ENCODE measurements at regions not wholly inside any gene's neighbourhood (a gene's known extent, or its start where the extent isn't known, plus 50 kb on each side); places are given as distances from the start of the nearest gene placed in this dataset.
"Not testable (repeated sequence)": the region's sequence is repeated elsewhere in the genome, so short reads cannot be mapped to it uniquely, and the experiment has no call there.

DNA sequence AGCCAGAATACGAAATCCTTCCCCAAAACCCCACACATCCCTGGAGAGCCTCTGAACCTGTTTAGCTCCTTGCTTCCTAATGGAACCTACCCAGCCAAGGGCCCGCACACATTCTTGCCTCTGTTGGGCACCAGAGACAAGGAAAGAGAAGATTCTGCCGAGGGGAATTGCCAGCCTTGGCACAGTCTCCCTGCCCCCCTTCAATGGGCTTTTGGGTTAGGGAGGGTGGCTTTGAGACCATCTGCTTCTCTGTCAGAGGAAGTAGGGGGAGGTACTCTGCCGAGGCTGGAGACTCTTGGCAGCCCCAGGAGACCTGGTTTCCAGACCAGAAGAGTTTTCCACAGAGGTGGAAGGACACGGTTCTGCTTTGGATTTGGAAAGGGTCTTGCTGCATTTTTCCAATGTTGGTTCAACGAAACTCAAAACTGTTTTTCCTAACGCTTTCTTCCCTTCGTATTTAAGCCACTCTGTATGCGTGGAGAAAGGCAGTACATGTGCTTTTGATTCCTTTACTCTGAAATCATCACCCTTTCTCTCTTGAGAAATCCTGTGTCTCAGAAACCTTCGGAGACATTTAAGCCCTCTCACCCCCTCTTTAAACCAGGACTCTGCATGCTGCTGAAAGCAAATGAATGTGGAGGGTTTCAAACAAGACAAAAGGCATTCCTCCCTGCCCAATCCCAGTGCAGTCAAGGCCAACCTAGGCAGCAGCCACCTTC is 78.8 kb upstream of the PRR23C start:
- Histone ChIP-seq H3K4me1 (peaks cover 0 to 25% (median 9%) of the 10 kb centered on the region in 4 donors), H3K36me3 (no peaks in the 10 kb centered on the region), H3K4me3 (no peak overlapping the region), H3K27me3 (no peaks in the 10 kb centered on the region), H3K27ac (no peak overlapping the region), H3K9me3 (no peaks in the 10 kb centered on the region)
- WGBS (ENCODE audit: insufficient coverage, low coverage, low lambda C conversion rate, missing lambda C conversion rate), result 80% methylated on average over 10 of the region's 10 CpGs
- no peak for DNase-seq
- no peak for TF ChIP-seq POLR2A (IDR thresholded peaks at IDR 0.05)
- TF ChIP-seq, protein P1, sequence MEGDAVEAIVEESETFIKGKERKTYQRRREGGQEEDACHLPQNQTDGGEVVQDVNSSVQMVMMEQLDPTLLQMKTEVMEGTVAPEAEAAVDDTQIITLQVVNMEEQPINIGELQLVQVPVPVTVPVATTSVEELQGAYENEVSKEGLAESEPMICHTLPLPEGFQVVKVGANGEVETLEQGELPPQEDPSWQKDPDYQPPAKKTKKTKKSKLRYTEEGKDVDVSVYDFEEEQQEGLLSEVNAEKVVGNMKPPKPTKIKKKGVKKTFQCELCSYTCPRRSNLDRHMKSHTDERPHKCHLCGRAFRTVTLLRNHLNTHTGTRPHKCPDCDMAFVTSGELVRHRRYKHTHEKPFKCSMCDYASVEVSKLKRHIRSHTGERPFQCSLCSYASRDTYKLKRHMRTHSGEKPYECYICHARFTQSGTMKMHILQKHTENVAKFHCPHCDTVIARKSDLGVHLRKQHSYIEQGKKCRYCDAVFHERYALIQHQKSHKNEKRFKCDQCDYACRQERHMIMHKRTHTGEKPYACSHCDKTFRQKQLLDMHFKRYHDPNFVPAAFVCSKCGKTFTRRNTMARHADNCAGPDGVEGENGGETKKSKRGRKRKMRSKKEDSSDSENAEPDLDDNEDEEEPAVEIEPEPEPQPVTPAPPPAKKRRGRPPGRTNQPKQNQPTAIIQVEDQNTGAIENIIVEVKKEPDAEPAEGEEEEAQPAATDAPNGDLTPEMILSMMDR (IDR thresholded peaks at IDR 0.05), result no peak
- intact Hi-C loops (cut with DNase I), result no loop called here
- ATAC-seq, result no peak

DNA sequence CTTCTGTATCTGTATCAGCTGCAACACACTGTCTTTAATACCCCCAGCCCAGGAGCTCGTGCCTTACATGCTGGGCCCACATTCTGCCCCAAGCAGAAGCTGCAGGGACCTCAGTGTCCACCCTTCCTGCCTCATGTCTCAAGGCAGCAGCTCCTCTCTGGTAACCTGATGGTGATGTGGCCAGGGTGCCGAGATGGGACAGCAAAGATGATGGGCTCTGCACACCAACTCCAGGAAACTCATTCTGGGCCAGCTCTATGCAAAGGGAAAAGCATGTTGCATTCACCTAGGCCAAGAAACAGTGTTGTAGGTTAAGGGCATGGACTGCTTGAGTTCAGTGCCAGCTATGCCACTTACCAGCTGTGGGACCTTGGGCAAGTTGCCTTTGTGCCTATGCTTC is 79.5 kb upstream of the PRR23C start:
- 56% methylated on average over 2 of the region's 2 CpGs for WGBS (ENCODE audit: insufficient coverage, low coverage, low lambda C conversion rate, missing lambda C conversion rate)
- H3K4me1 ChIP-seq, result peaks cover 0 to 25% (median 9%) of the 10 kb centered on the region in 4 donors
- no peaks in the 10 kb centered on the region for H3K36me3 ChIP-seq
- no peak for DNase-seq
- intact Hi-C loops (cut with DNase I), result no loop called here
- no peak for ATAC-seq
- H3K27ac ChIP-seq, result no peak overlapping the region
- no peaks in the 10 kb centered on the region for H3K9me3 ChIP-seq
- no peaks in the 10 kb centered on the region for H3K27me3 ChIP-seq
- no peak overlapping the region for H3K4me3 ChIP-seq
- no peak for TF ChIP-seq POLR2A (IDR thresholded peaks at IDR 0.05)
- TF ChIP-seq, protein P1 (IDR thresholded peaks at IDR 0.05), result no peak

DNA sequence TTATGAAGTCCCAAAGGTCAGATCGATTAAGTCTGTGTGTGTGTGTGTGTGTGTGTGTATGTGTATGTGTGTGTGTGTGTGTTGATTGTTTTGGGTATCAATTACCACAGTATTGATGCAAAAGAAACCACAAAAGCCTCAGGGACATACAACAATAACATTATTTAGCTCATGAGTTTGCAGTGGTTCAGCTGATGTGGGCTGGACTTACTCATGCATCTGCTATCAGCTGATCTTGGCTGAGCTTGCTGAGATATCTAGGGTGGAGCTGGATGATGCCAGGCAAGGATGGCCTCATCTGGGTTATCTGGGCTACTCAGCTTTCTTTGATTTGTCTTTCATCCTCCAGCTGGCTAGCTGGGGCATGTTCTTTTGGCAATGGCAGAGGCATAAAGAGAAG is 82.4 kb upstream of the PRR23C start:
- no peak for TF ChIP-seq POLR2A (IDR thresholded peaks at IDR 0.05)
- TF ChIP-seq, protein P1 (IDR thresholded peaks at IDR 0.05), result no peak
- peak in 1 of 4 donors; percentile 72 for ATAC-seq

DNA sequence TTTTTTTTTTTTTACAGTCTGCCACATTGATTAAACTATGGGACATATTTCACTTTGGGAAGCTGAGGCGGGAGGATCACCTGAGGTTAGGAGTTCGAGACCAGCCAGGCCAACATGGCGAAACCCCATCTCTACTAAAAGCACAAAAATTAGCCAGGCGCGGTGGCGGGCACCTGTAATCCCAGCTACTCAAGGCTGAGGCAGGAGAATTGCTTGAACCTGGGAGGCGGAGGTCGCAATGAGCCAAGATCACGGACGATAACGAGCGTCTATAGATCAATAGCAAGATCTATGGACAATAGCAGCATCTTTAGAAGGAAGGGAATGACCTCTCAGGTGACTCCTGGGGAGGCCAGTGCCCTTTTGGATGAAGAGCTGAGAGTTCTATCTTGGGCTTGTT is 82.9 kb upstream of the PRR23C start:
- intact Hi-C loops (cut with DNase I); ATAC-seq; H3K36me3 ChIP-seq; H3K27me3 ChIP-seq; H3K4me1 ChIP-seq; H3K27ac ChIP-seq; H3K4me3 ChIP-seq; H3K9me3 ChIP-seq; DNase-seq: not testable (repeated sequence)
- WGBS (ENCODE audit: insufficient coverage, low coverage, low lambda C conversion rate, missing lambda C conversion rate), result 91% methylated on average over 12 of the region's 12 CpGs

More for the DNA sequence above, 82.4 kb upstream of the PRR23C start:
- intact Hi-C loops (cut with DNase I), result no loop called here
- H3K4me1 ChIP-seq, result peaks cover 0 to 7% (median under 1%) of the 10 kb centered on the region in 4 donors
- 40% methylated on average over 1 of the region's 1 CpG for WGBS (ENCODE audit: insufficient coverage, low coverage, low lambda C conversion rate, missing lambda C conversion rate)
- no peak for DNase-seq
- H3K27ac ChIP-seq, result no peak overlapping the region
- no peak overlapping the region for H3K4me3 ChIP-seq
- H3K36me3 ChIP-seq, result no peaks in the 10 kb centered on the region
- H3K27me3 ChIP-seq, result no peaks in the 10 kb centered on the region
- H3K9me3 ChIP-seq, result no peaks in the 10 kb centered on the region

DNA sequence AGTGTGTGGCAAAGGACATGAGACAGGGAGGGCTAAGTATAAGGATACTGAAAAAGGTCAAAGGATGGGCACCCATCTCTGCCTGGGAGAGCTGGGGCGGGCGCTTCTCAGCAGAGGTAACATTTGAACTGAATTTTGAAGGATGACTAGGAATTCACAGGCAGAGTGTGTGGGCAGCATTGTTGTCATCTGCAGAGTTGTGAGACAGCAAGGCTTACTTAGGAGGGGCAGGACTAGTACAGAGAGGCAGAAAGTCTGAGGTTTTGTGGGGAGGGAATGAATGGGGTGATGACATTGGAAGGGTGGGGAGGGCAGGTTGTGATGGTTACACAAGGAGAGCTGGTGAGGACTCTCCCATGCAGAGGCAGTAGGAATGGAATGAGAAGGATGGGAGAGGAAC is 84.1 kb upstream of the PRR23C start:
- no peak overlapping the region for H3K27ac ChIP-seq
- DNase-seq, result no peak
- intact Hi-C loops (cut with DNase I), result no loop called here
- TF ChIP-seq, protein P1 (IDR thresholded peaks at IDR 0.05), result no peak
- no peak for TF ChIP-seq POLR2A (IDR thresholded peaks at IDR 0.05)
- no peak overlapping the region for H3K4me3 ChIP-seq
- no peaks in the 10 kb centered on the region for H3K4me1 ChIP-seq
- H3K9me3 ChIP-seq, result no peaks in the 10 kb centered on the region
- WGBS (ENCODE audit: insufficient coverage, low coverage, low lambda C conversion rate, missing lambda C conversion rate), result 83% methylated on average over 2 of the region's 2 CpGs
- no peak for ATAC-seq
- H3K27me3 ChIP-seq, result no peaks in the 10 kb centered on the region
- H3K36me3 ChIP-seq, result no peaks in the 10 kb centered on the region
